K562 (cell line): ENCODE measurements at regions not wholly inside any gene's neighbourhood (a gene's known extent, or its start where the extent isn't known, plus 50 kb on each side); places are given as distances from the start of the nearest gene placed in this dataset.

Experiments
- ATAC-seq: fragments of 200-7000 bp; cut with Tn5 transposase; 3 replicates; pipeline ENCODE4 v1.9.1; 2020; ENCODE audit warnings: moderate library complexity
- BruUV-seq: library from RNA; stranded (reverse); fragments of 400-500 nt; replicated peaks from 2 replicates; lab custom pipeline; 2021; lab: Mats Ljungman, UMichigan
- CTCF ChIA-PET: fragments of 300-600 bp; formaldehyde crosslinking; extraction: SDS; loops from one replicate; lab custom pipeline; 2021; ENCODE audit warnings: low intra/inter-chr PET ratio; lab: Yijun Ruan, JAX
- POLR2A ChIA-PET: fragments of 300-600, 350-650 bp; sonication (Branson Sonifier 250); formaldehyde crosslinking; extraction: SDS; loops from one replicate; lab custom pipeline; 2021; ENCODE audit warnings: antibody characterized with exemption, inconsistent platforms; lab: Yijun Ruan, JAX
- DNase-seq, 4 experiments: peaks; one replicate each; pipeline versions ENCODE4 v3.0.0 to v3.0.0-alpha.2; 2011 to 2018; ENCODE audit warnings: low spot score in 3 of 4, mixed read lengths in 3 of 4; ENCODE audit errors: extremely low read depth in 1 of 4
- FAIRE-seq: peaks from 2 replicates; lab custom pipeline; 2011; peaks lifted over from hg19 to GRCh38; lab: Jason Lieb, UNC
- H2AFZ ChIP-seq: 2 replicates; pipeline ENCODE4 v1.6.0; 2011; ENCODE audit warnings: low read depth, low read length, control low read depth, inconsistent platforms
- H3K27ac ChIP-seq: fragments of 200-600 bp; 3 replicates; pipeline ENCODE4 v1.8.0; 2011; ENCODE audit warnings: low read depth, mild to moderate bottlenecking, control low read depth, inconsistent platforms, low read length, moderate library complexity, mixed read lengths; ENCODE audit errors: extremely low read depth
- H3K27me3 ChIP-seq, 2 experiments: fragments of 300-600 bp in 1 of 2; 2 replicates in 1 of 2; 3 replicates in 1 of 2; pipeline versions ENCODE4 v1.6.0 to v1.8.0; 2011; ENCODE audit warnings: inconsistent platforms in 2 of 2, low read length in 2 of 2, mild to moderate bottlenecking in 1 of 2, mixed read lengths in 1 of 2, moderate library complexity in 1 of 2; ENCODE audit not compliant: control insufficient read depth in 2 of 2, insufficient read depth in 2 of 2
- H3K36me3 ChIP-seq: fragments of 300-600 bp; 3 replicates; pipeline ENCODE4 v1.8.0; 2011; ENCODE audit warnings: mild to moderate bottlenecking, low read length, inconsistent platforms; ENCODE audit not compliant: control insufficient read depth, insufficient read depth
- H3K4me1 ChIP-seq, 2 experiments: fragments of 200-600 bp in 1 of 2; replicated peaks in 1 of 2; 2 replicates in 1 of 2; 3 replicates in 1 of 2; pipeline versions ENCODE4 v1.5.1 to v1.8.0; 2011; ENCODE audit warnings: inconsistent platforms in 2 of 2, low read length in 2 of 2, mild to moderate bottlenecking in 1 of 2, mixed read lengths in 1 of 2, moderate library complexity in 1 of 2; ENCODE audit not compliant: control insufficient read depth in 2 of 2, insufficient read depth in 2 of 2
- H3K4me2 ChIP-seq: 2 replicates; pipeline ENCODE4 v1.6.1; 2011; ENCODE audit warnings: low read length, control low read depth, inconsistent platforms, mixed read lengths; ENCODE audit not compliant: insufficient read depth
- H3K4me3 ChIP-seq: fragments of 200-600 bp; sonication (generic), shearing (Covaris generic); 2 replicates; pipeline ENCODE4 v1.5.1; 2016; ENCODE audit warnings: control low read depth, inconsistent platforms
- H3K79me2 ChIP-seq: fragments of 200-600 bp; 3 replicates; pipeline ENCODE4 v1.8.0; 2011; ENCODE audit warnings: low read length, inconsistent platforms; ENCODE audit not compliant: control insufficient read depth, insufficient read depth
- H3K9ac ChIP-seq, 2 experiments: 2 replicates each; pipeline versions ENCODE4 v1.6.0 to v1.6.1; 2011; ENCODE audit warnings: low read depth in 2 of 2, low read length in 2 of 2, control low read depth in 1 of 2, inconsistent platforms in 1 of 2, mild to moderate bottlenecking in 1 of 2, mixed read lengths in 1 of 2; ENCODE audit not compliant: insufficient read depth in 1 of 2
- H3K9me1 ChIP-seq: one replicate; pipeline ENCODE4 v1.6.0; 2011; ENCODE audit warnings: inconsistent platforms, mild to moderate bottlenecking, low read length, moderate library complexity; ENCODE audit not compliant: control insufficient read depth, insufficient read depth
- H3K9me3 ChIP-seq: replicated peaks from 2 replicates; pipeline ENCODE4 v1.5.1; 2011; ENCODE audit warnings: low read depth, low read length, inconsistent platforms; ENCODE audit not compliant: control insufficient read depth, insufficient read depth
- H4K20me1 ChIP-seq: replicated peaks from 2 replicates; pipeline ENCODE4 v1.6.1; 2011; ENCODE audit warnings: low read length, inconsistent platforms, mixed read lengths; ENCODE audit not compliant: control insufficient read depth, insufficient read depth
- CBX8 ChIP-seq: fragments of 200-600 bp; sonication (generic); IDR thresholded peaks from 2 replicates; pipeline ENCODE4 v1.6.1; 2012; ENCODE audit warnings: borderline replicate concordance, mixed run types, low read depth, mild to moderate bottlenecking, moderate library complexity, mixed read lengths, low read length, control low read depth, inconsistent platforms; ENCODE audit not compliant: poor library complexity, severe bottlenecking; ENCODE audit errors: extremely low read depth
- CREBBP ChIP-seq: IDR thresholded peaks from one replicate; pipeline ENCODE4 v1.6.1; 2012; ENCODE audit warnings: low read depth, mild to moderate bottlenecking, control low read depth, inconsistent platforms, low read length
- HEY1 ChIP-seq: fragments of 250-450 bp; sonication (Bioruptor Pico); IDR thresholded peaks from 2 replicates; pipeline ENCODE4 v1.5.0; 2020; ENCODE audit warnings: mild to moderate bottlenecking, moderate library complexity, borderline replicate concordance
- HMGXB4 ChIP-seq: sonication (generic); formaldehyde crosslinking; IDR thresholded peaks from 2 replicates; pipeline ENCODE4 v1.8.1; 2023; ENCODE audit warnings: mild to moderate bottlenecking, missing genetic modification reagents
- HNRNPUL1 ChIP-seq: fragments of 200-400 bp; formaldehyde crosslinking; IDR thresholded peaks from 2 replicates; pipeline ENCODE4 v1.6.1; 2017; ENCODE audit warnings: low read length
- MAFG ChIP-seq: fragments of 450-650 bp; conservative IDR thresholded peaks from 2 replicates; pipeline ENCODE4 v1.6.1; 2016; ENCODE audit warnings: missing genetic modification characterization, missing compliant biosample characterization
- MBD2 ChIP-seq: sonication (generic); IDR thresholded peaks from 2 replicates; pipeline ENCODE4 v1.6.1; 2016; ENCODE audit warnings: low read depth, borderline replicate concordance
- MTA1 ChIP-seq: fragments of 450-650 bp; IDR thresholded peaks from 2 replicates; pipeline ENCODE4 v1.6.1; 2017; ENCODE audit warnings: borderline replicate concordance
- MTA2 ChIP-seq: fragments of 450-650 bp; IDR thresholded peaks from 2 replicates; pipeline ENCODE4 v1.6.1; 2016; ENCODE audit warnings: low read depth
- NFIC ChIP-seq: fragments of 450-650 bp; IDR thresholded peaks from 2 replicates; pipeline ENCODE4 v1.6.1; 2017; ENCODE audit warnings: mild to moderate bottlenecking, inconsistent platforms
- PTBP1 ChIP-seq: fragments of 200-400 bp; formaldehyde crosslinking; IDR thresholded peaks from 2 replicates; pipeline ENCODE4 v1.6.1; 2017; ENCODE audit warnings: low read depth, low read length
- STAT5B ChIP-seq: fragments of 250-450 bp; sonication (Bioruptor Pico); IDR thresholded peaks from 2 replicates; pipeline ENCODE4 v1.8.0; 2021; ENCODE audit warnings: mild to moderate bottlenecking, inconsistent platforms
- ZFP1 ChIP-seq: fragments of 450-650 bp; formaldehyde crosslinking; IDR thresholded peaks from 2 replicates; pipeline ENCODE4 v1.4.0; 2020; ENCODE audit warnings: mild to moderate bottlenecking, mixed read lengths
- ZNF444 ChIP-seq: fragments of 250-450 bp; sonication (Bioruptor Pico); IDR thresholded peaks from 2 replicates; pipeline ENCODE4 v1.4.0; 2020; ENCODE audit warnings: mild to moderate bottlenecking, moderate library complexity
- ZSCAN29 ChIP-seq: fragments of 450-650 bp; IDR thresholded peaks from 2 replicates; pipeline ENCODE4 v1.6.1; 2017
- WGBS: fragments of 100-300 bp; shearing (Covaris generic); methylation state at CpG from one replicate; pipeline ENCODE4 v1.1.6; 2016; ENCODE audit warnings: low coverage, mixed read lengths; ENCODE audit not compliant: insufficient coverage; ENCODE audit errors: missing lambda C conversion rate; 5-methylcytosine and 5-hydroxymethylcytosine counted together
- in situ Hi-C: fragments of 300-500 bp; cut with MboI; formaldehyde crosslinking; loops from 4 replicates; pipeline ENCODE4 v1.15.0; 2018; ENCODE audit warnings: inconsistent platforms, mixed read lengths
- intact Hi-C: fragments of 100-400 bp; cut with micrococcal nuclease; formaldehyde crosslinking; loops from 2 replicates; pipeline ENCODE4 v1.14.2; 2022
- TF ChIP-seq, protein P1 (sequence below): fragments of 250-450 bp; sonication (Bioruptor Pico); IDR thresholded peaks from 2 replicates; pipeline ENCODE4 v1.5.0; 2021; ENCODE audit warnings: mild to moderate bottlenecking, borderline replicate concordance

GRCh38 chr13:44128552-44129001, 245.0 kb upstream of the SERP2 start (continued):
- no peak for TF ChIP-seq MTA1

- Histone ChIP-seq H3K27me3 (peaks cover 2 to 12% of the 10 kb centered on the region in 2 experiments; a peak in 4 of 5 replicates), H3K9me3 (no peaks in the 10 kb centered on the region), H3K4me3 (no peak overlapping the region), H3K9ac (no peak overlapping the region), H3K79me2 (no peaks in the 10 kb centered on the region), H3K36me3 (no peaks in the 10 kb centered on the region), H4K20me1 (no peaks in the 10 kb centered on the region), H3K4me2 (no peak overlapping the region), H3K9me1 (no peaks in the 10 kb centered on the region), H3K4me1 (no peaks in the 10 kb centered on the region), H3K27ac (no peak overlapping the region), H2AFZ (no peak overlapping the region)
- no peak for DNase-seq
- FAIRE-seq = no peak
- BruUV-seq = no TSS peak
- ChIA-PET CTCF (no interaction called here), POLR2A (no interaction called here)
- in situ Hi-C loops = no loop called here
- intact Hi-C loops = no loop called here
- WGBS = 0% methylated on average over 2 of the region's 2 CpGs
- no peak for ATAC-seq
- no peak for TF ChIP-seq MBD2
- no peak for TF ChIP-seq HEY1 (CRISPR knock-in tag)
- TF ChIP-seq, protein P1, sequence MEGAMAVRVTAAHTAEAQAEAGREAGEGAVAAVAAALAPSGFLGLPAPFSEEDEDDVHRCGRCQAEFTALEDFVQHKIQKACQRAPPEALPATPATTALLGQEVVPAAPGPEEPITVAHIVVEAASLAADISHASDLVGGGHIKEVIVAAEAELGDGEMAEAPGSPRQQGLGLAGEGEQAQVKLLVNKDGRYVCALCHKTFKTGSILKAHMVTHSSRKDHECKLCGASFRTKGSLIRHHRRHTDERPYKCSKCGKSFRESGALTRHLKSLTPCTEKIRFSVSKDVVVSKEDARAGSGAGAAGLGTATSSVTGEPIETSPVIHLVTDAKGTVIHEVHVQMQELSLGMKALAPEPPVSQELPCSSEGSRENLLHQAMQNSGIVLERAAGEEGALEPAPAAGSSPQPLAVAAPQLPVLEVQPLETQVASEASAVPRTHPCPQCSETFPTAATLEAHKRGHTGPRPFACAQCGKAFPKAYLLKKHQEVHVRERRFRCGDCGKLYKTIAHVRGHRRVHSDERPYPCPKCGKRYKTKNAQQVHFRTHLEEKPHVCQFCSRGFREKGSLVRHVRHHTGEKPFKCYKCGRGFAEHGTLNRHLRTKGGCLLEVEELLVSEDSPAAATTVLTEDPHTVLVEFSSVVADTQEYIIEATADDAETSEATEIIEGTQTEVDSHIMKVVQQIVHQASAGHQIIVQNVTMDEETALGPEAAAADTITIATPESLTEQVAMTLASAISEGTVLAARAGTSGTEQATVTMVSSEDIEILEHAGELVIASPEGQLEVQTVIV (CRISPR knock-in tag) = no peak
- no peak for TF ChIP-seq ZFP1
- no peak for TF ChIP-seq CREBBP
- TF ChIP-seq ZSCAN29 = no peak
- no peak for TF ChIP-seq NFIC
- TF ChIP-seq HMGXB4 = no peak
- TF ChIP-seq ZNF444 (CRISPR knock-in tag) = no peak
- no peak for TF ChIP-seq CBX8
- TF ChIP-seq HNRNPUL1 = no peak
- TF ChIP-seq MTA2 = no peak
- TF ChIP-seq MAFG = no peak
- TF ChIP-seq STAT5B (CRISPR knock-in tag) = no peak
- no peak for TF ChIP-seq PTBP1
Measured at GRCh38 chr13:44129418-44129817, 244.2 kb upstream of the SERP2 start.
